Adrenal gland (tissue), 5 donors: ENCODE measurements at regions not wholly inside any gene's neighbourhood (a gene's known extent, or its start where the extent isn't known, plus 50 kb on each side); places are given as distances from the start of the nearest gene placed in this dataset.

Experiments
- CTCF ChIP-seq, 6 experiments: fragments of 450-650 bp in 4 of 6; fragments of 200-600 bp in 2 of 6; sonication (generic) in 1 of 6; IDR thresholded peaks; 1 replicate in 5 of 6; 2 replicates in 1 of 6; pipeline versions ENCODE4 v1.5.1 to v1.8.0; 2016 to 2021; ENCODE audit warnings: antibody characterized with exemption in 6 of 6, mild to moderate bottlenecking in 2 of 6, moderate library complexity in 1 of 6
- POLR2A ChIP-seq, 2 donors: fragments of 450-650 bp; IDR thresholded peaks; one replicate each; pipeline ENCODE4 v1.6.1; 2017; ENCODE audit warnings: antibody characterized with exemption in 2 of 2, mild to moderate bottlenecking in 2 of 2, moderate library complexity in 1 of 2
- donor health status: DM: no; HTN: no; CAD: no.

GRCh38 chr7:51982653-51983052 is 666.0 kb upstream of the COBL start:
- TF ChIP-seq CTCF (IDR thresholded peaks at IDR 0.05): no peak
- no peak for TF ChIP-seq POLR2A (IDR thresholded peaks at IDR 0.05)
